Panc1 (cell line): ENCODE measurements at regions not wholly inside any gene's neighbourhood (a gene's known extent, or its start where the extent isn't known, plus 50 kb on each side); places are given as distances from the start of the nearest gene placed in this dataset.

Experiments used
- POLR2AphosphoS5 ChIP-seq: IDR thresholded peaks from 2 replicates; pipeline ENCODE4 v1.6.1; 2012; ENCODE audit warnings: mild to moderate bottlenecking, low read depth, low read length, moderate library complexity
- SIN3A ChIP-seq: IDR thresholded peaks from 2 replicates; pipeline ENCODE4 v1.6.1; 2012; ENCODE audit warnings: low read depth, mild to moderate bottlenecking, low read length, moderate library complexity, borderline replicate concordance; ENCODE audit not compliant: insufficient read depth
- TF ChIP-seq, protein P1 (sequence below): fragments of 450-650 bp; IDR thresholded peaks from 2 replicates; pipeline ENCODE4 v1.5.1; 2017; ENCODE audit warnings: mild to moderate bottlenecking
- TF ChIP-seq, protein P2 (sequence below), 2 experiments: IDR thresholded peaks; 2 replicates each; pipeline ENCODE4 v1.6.1; 2011 to 2012; ENCODE audit warnings: low read depth in 2 of 2, control low read depth in 1 of 2, low read length in 1 of 2, mild to moderate bottlenecking in 1 of 2, moderate library complexity in 1 of 2; ENCODE audit not compliant: insufficient read depth in 1 of 2

DNA sequence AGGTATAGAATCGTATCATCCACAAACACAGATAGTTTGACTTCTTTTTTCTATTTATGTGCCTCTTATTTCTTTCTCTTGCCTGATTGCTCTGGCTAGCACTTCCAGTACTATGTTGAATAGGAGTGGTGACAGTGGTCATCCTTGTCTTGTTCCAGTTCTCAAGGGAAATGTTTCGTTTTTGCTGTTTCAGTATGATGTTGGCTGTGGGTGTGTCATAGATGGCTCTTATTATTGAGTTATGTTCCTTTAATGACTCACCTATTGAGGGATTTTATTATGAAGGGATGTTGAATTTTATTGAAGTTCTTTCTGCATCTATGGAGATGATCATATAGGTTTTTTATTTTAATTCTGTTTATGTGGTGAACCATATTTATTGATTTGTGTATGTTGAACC, 70.3 kb downstream of the ENC1 start:
- TF ChIP-seq, protein P1, sequence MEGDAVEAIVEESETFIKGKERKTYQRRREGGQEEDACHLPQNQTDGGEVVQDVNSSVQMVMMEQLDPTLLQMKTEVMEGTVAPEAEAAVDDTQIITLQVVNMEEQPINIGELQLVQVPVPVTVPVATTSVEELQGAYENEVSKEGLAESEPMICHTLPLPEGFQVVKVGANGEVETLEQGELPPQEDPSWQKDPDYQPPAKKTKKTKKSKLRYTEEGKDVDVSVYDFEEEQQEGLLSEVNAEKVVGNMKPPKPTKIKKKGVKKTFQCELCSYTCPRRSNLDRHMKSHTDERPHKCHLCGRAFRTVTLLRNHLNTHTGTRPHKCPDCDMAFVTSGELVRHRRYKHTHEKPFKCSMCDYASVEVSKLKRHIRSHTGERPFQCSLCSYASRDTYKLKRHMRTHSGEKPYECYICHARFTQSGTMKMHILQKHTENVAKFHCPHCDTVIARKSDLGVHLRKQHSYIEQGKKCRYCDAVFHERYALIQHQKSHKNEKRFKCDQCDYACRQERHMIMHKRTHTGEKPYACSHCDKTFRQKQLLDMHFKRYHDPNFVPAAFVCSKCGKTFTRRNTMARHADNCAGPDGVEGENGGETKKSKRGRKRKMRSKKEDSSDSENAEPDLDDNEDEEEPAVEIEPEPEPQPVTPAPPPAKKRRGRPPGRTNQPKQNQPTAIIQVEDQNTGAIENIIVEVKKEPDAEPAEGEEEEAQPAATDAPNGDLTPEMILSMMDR, result no peak
- TF ChIP-seq, protein P2, sequence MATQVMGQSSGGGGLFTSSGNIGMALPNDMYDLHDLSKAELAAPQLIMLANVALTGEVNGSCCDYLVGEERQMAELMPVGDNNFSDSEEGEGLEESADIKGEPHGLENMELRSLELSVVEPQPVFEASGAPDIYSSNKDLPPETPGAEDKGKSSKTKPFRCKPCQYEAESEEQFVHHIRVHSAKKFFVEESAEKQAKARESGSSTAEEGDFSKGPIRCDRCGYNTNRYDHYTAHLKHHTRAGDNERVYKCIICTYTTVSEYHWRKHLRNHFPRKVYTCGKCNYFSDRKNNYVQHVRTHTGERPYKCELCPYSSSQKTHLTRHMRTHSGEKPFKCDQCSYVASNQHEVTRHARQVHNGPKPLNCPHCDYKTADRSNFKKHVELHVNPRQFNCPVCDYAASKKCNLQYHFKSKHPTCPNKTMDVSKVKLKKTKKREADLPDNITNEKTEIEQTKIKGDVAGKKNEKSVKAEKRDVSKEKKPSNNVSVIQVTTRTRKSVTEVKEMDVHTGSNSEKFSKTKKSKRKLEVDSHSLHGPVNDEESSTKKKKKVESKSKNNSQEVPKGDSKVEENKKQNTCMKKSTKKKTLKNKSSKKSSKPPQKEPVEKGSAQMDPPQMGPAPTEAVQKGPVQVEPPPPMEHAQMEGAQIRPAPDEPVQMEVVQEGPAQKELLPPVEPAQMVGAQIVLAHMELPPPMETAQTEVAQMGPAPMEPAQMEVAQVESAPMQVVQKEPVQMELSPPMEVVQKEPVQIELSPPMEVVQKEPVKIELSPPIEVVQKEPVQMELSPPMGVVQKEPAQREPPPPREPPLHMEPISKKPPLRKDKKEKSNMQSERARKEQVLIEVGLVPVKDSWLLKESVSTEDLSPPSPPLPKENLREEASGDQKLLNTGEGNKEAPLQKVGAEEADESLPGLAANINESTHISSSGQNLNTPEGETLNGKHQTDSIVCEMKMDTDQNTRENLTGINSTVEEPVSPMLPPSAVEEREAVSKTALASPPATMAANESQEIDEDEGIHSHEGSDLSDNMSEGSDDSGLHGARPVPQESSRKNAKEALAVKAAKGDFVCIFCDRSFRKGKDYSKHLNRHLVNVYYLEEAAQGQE (IDR thresholded peaks at IDR 0.05; ENCODE audit: insufficient read depth in 1 of 2, low read depth in 2 of 2, low read length in 1 of 2), result no peak
- TF ChIP-seq POLR2AphosphoS5 (no peak), SIN3A (no peak)
